Stimulated activated CD4-positive, alpha-beta T cell treated with anti-CD3 and anti-CD28 coated beads, Interleukin-1b, Interleukin-23, amount 100 ng/mL, for 24 hours (primary cell): ENCODE measurements at regions not wholly inside any gene's neighbourhood (a gene's known extent, or its start where the extent isn't known, plus 50 kb on each side); places are given as distances from the start of the nearest gene placed in this dataset.

Source experiments
- DNase-seq, 4 experiments: peaks; one replicate each; pipeline ENCODE4 v3.0.0-alpha.2; 2020; ENCODE audit warnings: low read depth in 4 of 4, low spot score in 1 of 4

DNA sequence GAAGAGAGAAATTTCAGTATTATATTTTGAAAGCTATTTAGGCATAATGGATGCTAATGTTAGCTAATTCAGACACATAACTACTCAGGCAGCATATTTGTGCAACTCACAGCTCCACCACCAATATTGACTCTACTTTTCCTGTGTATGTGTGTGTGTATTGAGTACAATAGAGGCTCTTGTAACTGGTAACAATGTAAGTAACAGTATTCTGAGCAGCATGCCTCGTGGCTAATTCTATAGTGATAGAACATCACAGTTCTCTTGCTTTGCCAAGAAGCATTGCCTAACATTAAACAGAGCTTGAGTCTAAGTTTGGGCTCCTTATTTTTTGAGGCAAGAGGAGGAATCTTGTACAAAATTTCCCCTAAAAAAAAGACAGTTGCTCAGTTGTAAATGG, 98.6 kb upstream of the ARHGEF26 start:
- DNase-seq = no peak

DNA sequence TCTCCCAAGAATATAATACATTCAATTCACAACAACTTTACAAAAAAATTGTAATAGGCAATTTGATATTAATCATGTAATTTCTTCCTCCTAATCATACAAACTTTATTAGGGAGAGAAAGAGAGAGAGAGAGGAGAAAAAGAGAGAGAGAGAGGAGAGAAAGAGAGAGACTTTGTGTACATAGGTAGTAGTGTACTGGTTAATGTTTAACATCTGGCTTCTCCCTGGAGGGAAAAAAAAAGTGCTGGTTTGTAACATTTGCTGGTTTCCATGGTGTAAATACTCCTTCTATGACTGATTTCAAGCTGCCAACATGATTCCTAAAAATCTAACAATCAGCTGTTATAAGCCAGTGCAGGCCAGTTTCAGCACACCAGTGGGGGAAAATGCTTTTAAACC, 98.0 kb upstream of the ARHGEF26 start:
- no peak for DNase-seq

- DNase-seq = no peak
Measured at GRCh38 chr3:154025007-154025406, 96.2 kb upstream of the ARHGEF26 start.

GRCh38 chr3:154029926-154030325, 91.3 kb upstream of the ARHGEF26 start:
- no peak for DNase-seq

GRCh38 chr3:154034797-154035330, 86.3 kb upstream of the ARHGEF26 start:
- no peak for DNase-seq

DNA sequence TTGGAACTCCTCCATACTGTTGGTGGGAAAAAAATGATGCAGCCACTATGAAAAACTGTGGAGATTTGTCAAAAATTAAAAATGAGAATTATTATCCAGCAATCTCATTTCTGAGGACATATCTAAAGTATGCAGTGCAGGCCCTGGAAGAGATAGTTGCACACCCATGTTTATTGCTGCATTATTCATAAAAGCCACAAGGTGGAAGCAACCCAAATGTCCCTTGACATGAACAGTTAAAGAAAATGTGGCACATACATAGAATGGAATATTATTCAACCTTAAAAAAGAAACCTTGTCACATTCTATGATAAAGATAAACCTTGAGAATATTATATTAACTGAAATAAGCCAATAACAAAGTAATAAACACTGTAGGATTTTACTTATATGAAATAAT, 80.9 kb upstream of the ARHGEF26 start:
- no peak for DNase-seq

DNA sequence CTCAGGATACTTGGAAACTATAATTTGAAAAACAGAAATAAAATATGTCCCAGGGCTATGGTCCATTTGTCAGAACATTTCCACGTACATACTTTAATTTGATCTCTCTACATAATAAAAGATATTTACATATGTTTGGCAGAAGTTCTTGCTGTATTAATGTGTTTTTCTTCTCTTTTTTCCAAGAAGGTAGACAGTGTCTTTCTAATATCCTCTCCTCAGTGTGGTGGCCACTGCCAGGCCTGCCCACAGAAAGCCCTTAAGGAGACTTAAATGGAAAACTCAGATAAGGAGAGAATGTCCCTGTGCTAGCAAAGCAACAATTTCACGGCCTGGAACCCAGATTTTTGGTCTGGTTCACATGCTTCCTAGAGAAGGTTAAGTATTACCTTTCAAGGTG, 76.5 kb upstream of the ARHGEF26 start:
- DNase-seq = no peak

GRCh38 chr3:154050216-154050615, 71.0 kb upstream of the ARHGEF26 start:
- DNase-seq = no peak

GRCh38 chr3:154050766-154051165, 70.4 kb upstream of the ARHGEF26 start:
- no peak for DNase-seq

DNA sequence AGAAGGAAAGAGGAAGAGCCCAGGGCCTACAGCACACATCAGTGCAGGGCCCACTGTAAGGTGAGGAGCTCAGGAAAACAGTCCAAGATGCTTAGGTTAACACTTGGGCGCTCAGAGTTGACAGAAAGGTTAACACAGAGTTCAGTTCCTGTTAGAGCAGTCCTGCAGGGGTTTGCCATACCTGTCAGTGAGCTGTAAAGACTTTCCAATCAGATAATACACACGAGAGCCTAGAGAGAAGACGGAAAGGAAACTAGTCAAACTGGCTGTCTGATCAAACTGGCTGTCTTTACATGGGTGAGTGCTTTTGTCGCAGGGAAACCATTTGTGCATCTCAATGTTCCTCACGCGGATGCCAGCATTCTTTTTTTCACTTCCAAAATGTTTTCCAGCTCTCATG, 61.4 kb upstream of the ARHGEF26 start:
- no peak for DNase-seq

DNA sequence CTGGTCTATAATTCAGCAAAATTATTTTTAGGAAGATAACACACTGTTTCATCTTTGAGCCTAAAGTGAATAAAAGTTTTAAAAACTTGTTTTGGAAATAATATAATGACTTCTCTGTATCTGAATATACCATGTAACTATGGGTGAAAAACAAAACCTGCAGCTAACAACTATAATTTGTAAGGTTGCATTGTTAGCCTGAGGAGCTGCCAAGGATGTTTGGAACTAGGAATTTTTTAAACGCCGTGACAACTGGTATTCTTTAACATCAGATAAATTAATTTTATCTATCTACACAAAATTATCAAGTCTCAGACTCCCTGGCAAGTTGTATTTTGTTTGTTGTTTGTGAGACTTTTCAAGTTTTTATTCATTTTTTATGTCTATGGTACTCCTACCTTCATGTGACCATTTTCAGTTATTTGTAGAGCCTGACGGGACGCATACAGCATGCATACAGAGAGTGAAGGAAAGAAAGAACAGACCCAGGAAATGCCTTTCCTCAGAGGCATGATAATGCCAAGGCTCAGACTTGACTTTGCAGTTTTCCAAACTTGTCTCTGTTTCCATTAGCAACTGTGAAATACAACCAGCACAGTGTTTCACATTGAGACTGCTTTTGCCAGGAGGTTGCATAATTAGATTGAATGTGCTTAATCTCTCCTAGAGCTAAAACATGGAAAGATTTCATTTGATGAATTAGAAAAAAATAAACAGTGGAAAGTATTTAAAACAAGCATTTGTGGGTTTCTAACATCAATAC, 60.8 kb upstream of the ARHGEF26 start:
- no peak for DNase-seq

- DNase-seq = no peak
Measured at GRCh38 chr3:154061001-154061370, 60.2 kb upstream of the ARHGEF26 start.

- DNase-seq = no peak
Measured at GRCh38 chr3:154062513-154062912, 58.7 kb upstream of the ARHGEF26 start.

DNA sequence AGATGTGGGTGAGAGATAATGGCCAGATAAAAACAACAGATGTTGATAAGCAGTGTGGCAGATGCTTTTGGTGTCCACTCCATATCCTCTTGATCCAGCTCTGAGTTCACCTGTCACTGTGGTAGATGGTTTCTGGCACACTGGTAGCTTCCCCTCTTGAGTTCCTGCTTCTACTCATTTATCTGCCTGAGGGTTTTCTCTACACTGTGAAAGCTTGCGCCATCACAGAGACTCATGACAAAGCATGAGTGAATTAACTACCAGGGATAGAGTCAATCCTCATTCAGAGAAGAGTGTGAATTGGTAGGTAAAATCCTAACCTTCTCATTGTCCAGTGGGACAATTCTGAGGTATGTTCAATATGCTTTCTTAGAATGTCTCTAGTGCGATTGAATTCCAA, 50.0 kb upstream of the ARHGEF26 start:
- no peak for DNase-seq
